ENCODE measurements at regions not wholly inside any gene's neighbourhood (a gene's known extent, or its start where the extent isn't known, plus 50 kb on each side); places are given as distances from the start of the nearest gene placed in this dataset.

GRCh38 chr10:105549731-105550130, 908.6 kb downstream of the SORCS3 start:
- no peak for DNase-seq (ENCODE audit: low spot score)

GRCh38 chr10:105545101-105545500, 904.0 kb downstream of the SORCS3 start:
- no peak for DNase-seq (ENCODE audit: low spot score)

GRCh38 chr10:105540381-105540780, 899.3 kb downstream of the SORCS3 start:
- DNase-seq (ENCODE audit: low spot score) = no peak

GRCh38 chr10:105538874-105539273, 897.8 kb downstream of the SORCS3 start:
- DNase-seq (ENCODE audit: low spot score) = no peak

DNA sequence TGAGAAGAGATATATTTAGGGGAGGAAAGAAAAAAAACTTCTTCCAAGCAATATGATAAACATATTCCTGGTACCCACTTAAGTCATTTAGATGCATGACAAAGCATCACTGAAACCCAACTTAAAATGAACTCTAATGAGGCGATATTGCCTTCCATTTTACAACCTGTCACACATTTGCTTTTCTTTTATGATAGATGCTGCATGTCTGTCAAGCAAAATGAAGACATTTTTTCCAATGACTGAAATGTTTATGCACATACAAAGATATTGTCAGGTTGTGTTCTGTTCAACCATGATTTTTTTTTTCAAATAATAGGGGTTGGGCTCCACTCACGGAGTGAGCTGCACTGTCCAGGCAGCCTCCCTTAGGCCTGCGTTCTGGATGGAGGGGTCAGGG, 894.4 kb downstream of the SORCS3 start:
- DNase-seq (ENCODE audit: low spot score) = no peak

GRCh38 chr10:105534086-105534485, 893.0 kb downstream of the SORCS3 start:
- DNase-seq (ENCODE audit: low spot score) = no peak

DNA sequence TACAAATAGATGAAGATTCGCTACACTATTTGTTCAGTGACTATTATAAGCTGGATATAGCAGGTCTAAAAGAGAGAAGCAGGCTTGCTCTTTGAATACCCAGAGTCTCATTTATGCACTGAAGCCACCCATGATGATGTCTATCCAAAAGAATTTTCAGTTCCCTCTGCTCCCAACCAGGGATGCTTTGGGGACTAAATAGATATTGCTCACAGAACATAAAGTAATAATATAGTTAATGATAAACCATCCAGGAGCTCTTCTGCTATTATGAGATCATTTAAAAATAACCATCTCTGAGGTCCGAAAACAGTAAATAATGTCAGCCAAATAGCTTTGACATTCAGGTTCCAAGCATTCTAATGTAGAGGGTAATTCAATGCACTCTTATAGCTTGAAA, 875.4 kb downstream of the SORCS3 start:
- no peak for DNase-seq (ENCODE audit: low spot score)

- DNase-seq (ENCODE audit: low spot score) = no peak
Measured at GRCh38 chr10:105514106-105514505, 873.0 kb downstream of the SORCS3 start.

DNA sequence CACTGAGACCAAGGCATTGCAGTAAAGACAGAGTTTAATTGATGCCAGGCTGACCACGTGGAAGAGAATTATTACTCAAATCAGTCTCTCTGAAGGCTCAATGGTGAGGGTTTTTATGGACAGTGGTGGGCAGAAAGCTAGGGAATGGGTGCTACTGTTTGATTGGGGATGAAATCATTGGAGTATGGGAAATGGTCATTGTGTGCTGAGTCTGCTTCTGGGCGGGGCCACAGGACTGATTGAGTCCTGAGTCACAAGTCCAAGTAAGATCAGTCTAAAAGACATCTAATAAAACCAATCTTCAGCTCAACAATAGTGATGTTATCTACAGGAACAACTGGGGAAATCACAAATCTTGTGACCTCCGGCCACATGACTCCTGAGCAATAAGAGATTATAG, 868.4 kb downstream of the SORCS3 start:
- no peak for DNase-seq (ENCODE audit: low spot score)

DNA sequence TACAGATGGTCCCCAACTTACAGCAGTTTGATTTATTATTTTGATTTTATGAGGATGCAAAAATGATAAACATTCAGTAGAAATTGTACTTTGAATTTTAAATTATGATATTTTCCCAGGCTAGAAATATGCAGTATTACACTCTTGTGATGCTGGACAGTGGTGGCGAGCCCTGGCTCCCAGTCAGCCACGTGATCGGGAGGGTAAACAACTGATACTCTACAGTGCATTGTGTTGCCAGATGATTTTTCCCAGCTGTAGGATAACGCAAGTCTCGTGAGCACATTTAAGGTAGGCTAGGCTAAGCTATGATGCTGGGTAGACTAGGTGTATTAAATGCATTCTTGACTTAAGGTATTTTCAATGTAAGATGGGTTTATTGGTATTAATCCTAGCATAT, 865.2 kb downstream of the SORCS3 start:
- DNase-seq (ENCODE audit: low spot score) = no peak

GRCh38 chr10:105503714-105504113, 862.6 kb downstream of the SORCS3 start:
- DNase-seq (ENCODE audit: low spot score) = no peak

GRCh38 chr10:105502058-105502457, 861.0 kb downstream of the SORCS3 start:
- no peak for DNase-seq (ENCODE audit: low spot score)

GRCh38 chr10:105494944-105495343, 853.9 kb downstream of the SORCS3 start:
- DNase-seq (ENCODE audit: low spot score) = no peak

- no peak for DNase-seq (ENCODE audit: low spot score)
Measured at GRCh38 chr10:105494303-105494702, 853.2 kb downstream of the SORCS3 start.

GRCh38 chr10:105473170-105473569, 832.1 kb downstream of the SORCS3 start:
- DNase-seq (ENCODE audit: low spot score) = no peak

DNA sequence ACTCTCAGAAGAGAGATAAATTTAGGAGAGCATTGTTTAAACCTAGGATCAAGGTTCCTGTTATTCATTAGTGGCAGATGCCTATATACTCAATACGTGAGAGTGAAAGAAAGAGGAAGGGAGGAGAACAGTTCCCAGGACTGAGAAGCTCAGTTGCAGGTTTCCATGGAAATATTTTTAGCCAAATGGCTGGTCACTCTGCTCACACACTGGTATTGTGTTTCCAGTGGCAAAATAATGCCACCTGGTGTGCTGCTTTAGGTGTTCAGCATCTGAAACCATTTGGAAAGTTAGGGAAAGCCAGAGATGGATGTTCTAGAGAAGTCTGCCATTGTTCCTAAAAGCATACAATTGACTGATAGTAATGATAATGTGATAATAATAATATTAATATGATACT, 827.7 kb downstream of the SORCS3 start:
- DNase-seq (ENCODE audit: low spot score) = no peak

DNA sequence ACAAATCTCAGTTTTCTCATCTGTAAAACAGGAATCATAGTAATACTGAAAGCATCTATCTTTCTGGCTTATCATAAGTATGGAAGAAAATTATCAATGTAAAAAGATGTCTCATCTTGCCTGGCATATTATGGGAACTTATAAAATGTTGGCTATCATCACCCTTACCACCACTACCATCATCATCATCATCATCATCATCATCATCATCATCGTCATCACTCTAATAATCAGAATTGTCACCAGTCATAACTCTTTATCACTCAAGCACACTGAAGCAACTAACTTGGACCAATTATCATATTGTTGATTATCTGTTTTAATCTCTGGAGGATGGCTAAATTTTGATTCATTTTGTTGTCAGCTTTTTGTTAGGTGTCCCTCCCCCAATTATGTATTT, 825.4 kb downstream of the SORCS3 start:
- no peak for DNase-seq (ENCODE audit: low spot score)

DNA sequence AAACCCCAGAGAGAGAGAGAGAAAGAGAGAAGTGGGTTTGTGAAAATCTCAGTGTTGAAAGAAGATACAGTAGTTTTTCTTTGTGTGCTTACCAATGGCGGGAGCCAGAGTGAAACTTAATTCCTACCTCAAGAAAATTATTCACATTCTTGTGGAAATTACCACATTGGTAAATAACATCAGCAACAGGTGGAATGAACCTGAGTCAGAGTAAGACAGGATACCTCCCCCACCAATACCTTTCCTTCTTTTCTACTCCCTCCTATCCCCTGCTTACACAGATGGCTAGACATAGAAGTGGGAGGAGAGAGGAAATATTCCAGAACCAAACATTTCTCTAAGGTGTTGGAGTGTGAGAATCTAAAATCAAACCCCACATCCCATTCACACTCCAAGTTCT, 793.9 kb downstream of the SORCS3 start:
- DNase-seq (ENCODE audit: low spot score) = no peak

GRCh38 chr10:105413997-105414396, 772.9 kb downstream of the SORCS3 start:
- DNase-seq (ENCODE audit: low spot score) = no peak

- no peak for DNase-seq (ENCODE audit: low spot score)
Measured at GRCh38 chr10:105409370-105409769, 768.3 kb downstream of the SORCS3 start.

DNA sequence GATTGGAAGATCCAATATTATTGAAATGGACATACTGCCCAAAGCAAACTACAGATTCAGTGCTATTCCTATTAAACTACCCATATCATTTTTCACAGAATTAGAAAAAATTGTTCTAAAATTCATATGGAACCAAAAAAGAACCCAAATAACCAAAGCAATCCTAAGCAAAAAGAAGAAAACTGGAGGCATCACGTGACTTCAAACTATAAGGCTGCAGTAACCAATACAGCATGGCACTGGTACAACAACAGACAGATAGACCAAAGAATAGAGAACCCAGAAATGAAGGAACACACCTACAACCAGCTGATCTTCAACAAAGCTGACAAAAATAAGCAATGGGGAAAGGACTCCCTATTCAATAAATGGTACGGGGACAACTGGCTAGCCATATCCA, 765.4 kb downstream of the SORCS3 start:
- no peak for DNase-seq (ENCODE audit: low spot score)

DNA sequence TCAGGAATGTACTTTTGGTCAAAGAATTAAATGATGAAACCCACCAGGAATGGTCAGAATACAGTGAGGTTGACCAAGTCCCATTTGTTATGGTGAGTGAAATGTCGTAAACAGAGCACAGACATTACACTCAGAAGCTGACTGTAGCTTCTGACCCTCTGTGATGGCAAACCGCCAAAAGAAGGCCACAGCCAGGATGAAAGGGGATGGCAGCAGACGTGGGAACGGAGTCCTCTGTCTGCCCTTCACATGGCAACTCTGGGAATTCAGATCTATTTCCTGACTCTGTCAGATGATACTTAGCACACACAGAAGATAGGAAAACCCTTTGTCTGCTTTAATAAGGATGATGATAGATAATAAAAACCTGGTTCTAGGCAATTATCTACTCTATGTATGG, 757.1 kb downstream of the SORCS3 start:
- no peak for DNase-seq (ENCODE audit: low spot score)

DNA sequence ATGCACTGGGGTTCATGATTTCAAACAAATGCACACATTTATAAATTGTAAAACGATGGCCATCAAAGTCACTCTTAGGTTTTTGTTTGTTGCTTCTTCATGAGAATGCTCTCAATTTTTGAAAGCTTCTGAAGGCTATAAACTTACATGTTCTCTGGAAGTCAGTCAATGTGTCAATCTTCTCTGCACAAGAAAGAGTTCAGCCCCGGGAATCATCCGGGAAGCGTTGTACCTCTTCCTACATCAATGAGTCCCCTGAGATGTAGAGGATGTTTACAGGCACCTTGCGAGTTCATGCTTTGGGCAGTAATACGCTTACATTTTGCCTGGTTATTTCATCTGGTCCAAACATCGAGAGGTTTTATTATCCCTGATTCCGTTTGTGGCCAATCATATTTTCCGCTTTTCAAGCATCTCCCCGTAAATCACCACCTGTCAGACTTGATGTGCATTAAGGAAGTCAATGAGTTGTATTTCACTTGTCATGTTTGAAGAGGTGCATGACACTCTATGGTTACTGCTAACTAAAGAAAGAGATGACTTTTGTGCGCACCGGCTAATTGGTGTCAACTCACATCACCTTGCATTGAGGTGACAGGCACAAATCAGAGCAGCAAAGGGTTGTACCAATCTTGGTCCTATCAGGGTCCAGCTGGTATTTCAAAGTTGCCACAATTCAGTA, 750.7 kb downstream of the SORCS3 start:
- no peak for DNase-seq (ENCODE audit: low spot score)

DNA sequence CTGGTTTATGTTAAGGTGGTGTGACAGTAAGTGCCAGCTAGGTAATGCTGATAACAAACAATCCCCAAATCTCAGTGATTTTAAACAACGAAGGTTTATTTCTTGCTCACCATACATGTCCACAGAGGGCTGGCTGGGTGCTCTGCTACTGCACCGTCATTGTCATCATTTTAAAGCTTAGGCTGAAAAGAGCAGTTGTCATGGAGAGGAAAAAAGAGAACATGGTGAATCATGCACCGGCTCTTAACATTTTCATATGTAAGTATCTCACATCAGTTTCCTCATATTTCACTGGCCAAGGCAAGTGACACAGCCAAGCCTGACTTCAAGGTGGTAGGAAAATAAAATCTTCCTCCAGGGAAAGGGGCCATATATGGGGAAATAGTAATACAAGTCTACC, 746.9 kb downstream of the SORCS3 start:
- DNase-seq (ENCODE audit: low spot score) = no peak

- no peak for DNase-seq (ENCODE audit: low spot score)
Measured at GRCh38 chr10:105383978-105384377, 742.9 kb downstream of the SORCS3 start.

Data from CD4-positive, alpha-beta T cell treated with Interleukin-2 at 100 ng/mL for 4 hours (primary cell).